HG03064 (cell line): ENCODE measurements at regions not wholly inside any gene's neighbourhood (a gene's known extent, or its start where the extent isn't known, plus 50 kb on each side); places are given as distances from the start of the nearest gene placed in this dataset.

Experiments
- ATAC-seq: cut with Tn5 transposase; IDR thresholded peaks from one replicate; pipeline ENCODE4 v1.9.1; 2021; ENCODE audit warnings: low read depth; ENCODE audit not compliant: unreplicated experiment

DNA sequence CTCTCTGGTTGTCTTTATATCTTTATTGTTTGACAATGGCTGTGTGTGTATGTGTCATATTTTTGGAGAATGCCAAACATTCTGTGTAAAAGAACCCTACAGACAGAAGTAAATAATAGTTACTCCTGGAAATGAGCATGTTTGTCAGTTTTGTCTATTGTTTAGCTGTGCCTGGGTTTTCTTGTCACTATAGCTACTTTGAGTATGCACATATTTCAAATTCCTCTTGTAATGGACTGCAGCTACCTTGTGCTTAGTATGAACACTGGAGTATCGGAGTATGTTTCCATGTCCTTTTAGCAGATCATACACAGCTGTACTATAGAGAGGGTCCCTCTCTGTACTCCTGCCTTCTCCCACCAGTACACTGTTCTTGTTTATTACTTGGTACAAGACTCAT, 58.0 kb upstream of the DOCK10 start:
- ATAC-seq: no peak

DNA sequence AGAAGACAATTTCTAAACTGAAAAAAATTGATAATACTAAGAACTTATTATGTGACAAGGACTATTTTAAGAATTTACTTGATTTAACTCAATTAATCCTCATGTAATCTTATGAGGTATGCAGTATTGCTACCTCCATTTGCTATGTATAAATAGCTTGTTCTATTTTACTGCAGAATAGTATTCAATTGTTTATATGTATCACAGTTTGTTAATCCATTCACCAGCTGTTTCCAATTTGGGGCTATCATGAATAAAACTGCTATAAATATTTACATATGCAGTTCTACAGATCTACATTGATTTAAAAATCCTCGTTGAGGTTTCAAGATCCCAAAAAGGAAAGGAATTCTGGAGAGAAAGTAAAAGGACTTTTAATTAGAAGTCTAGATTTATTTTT, 54.8 kb upstream of the DOCK10 start:
- no peak for ATAC-seq
